ENCODE measurements at regions not wholly inside any gene's neighbourhood (a gene's known extent, or its start where the extent isn't known, plus 50 kb on each side); places are given as distances from the start of the nearest gene placed in this dataset.

GRCh38 chr2:20141806-20142205, 83.1 kb downstream of the SDC1 start:
- TF ChIP-seq, protein P1, sequence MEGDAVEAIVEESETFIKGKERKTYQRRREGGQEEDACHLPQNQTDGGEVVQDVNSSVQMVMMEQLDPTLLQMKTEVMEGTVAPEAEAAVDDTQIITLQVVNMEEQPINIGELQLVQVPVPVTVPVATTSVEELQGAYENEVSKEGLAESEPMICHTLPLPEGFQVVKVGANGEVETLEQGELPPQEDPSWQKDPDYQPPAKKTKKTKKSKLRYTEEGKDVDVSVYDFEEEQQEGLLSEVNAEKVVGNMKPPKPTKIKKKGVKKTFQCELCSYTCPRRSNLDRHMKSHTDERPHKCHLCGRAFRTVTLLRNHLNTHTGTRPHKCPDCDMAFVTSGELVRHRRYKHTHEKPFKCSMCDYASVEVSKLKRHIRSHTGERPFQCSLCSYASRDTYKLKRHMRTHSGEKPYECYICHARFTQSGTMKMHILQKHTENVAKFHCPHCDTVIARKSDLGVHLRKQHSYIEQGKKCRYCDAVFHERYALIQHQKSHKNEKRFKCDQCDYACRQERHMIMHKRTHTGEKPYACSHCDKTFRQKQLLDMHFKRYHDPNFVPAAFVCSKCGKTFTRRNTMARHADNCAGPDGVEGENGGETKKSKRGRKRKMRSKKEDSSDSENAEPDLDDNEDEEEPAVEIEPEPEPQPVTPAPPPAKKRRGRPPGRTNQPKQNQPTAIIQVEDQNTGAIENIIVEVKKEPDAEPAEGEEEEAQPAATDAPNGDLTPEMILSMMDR (IDR thresholded peaks at IDR 0.05), result no peak
- no peak for TF ChIP-seq POLR2A (IDR thresholded peaks at IDR 0.05)

Data from testis (tissue), 2 donors.